HG03139 (cell line): ENCODE measurements at regions not wholly inside any gene's neighbourhood (a gene's known extent, or its start where the extent isn't known, plus 50 kb on each side); places are given as distances from the start of the nearest gene placed in this dataset.
"Not testable (repeated sequence)": the region's sequence is repeated elsewhere in the genome, so short reads cannot be mapped to it uniquely, and the experiment has no call there.

Experiments used
- ATAC-seq: cut with Tn5 transposase; IDR thresholded peaks from one replicate; pipeline ENCODE4 v1.9.1; 2021; ENCODE audit not compliant: unreplicated experiment

DNA sequence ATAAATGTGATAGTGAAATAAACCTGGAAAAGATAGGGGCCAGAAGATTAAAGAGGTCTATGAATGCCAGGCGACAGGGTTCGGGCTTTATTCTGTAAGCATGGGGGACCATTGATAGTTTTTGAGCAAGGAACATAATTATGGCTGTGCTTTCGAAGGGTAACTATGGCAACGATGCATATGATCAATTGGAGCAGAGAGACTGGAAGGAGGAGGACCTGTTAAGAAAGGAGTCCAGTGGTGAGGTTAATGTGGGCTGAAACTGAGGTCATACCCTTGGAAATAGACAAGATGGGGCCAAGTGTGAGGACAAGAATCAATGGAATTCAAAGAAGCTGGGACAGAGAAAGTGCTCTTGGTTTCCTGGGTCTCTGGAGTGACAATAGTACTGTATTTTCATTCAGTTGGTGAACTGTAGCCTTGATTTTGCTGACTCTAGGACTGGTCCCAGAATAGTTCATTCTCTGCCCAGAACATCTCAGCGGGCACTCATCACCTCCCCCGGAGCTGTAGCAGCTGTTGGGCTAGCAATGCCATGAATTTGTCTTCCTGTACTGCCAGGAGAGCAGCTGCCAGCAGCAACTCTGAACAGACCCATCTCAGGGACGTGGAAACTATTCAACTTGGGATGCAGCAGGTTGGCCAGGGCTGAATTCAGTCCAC, 108.4 kb downstream of the SRGAP2 start:
- ATAC-seq, result not testable (repeated sequence)

DNA sequence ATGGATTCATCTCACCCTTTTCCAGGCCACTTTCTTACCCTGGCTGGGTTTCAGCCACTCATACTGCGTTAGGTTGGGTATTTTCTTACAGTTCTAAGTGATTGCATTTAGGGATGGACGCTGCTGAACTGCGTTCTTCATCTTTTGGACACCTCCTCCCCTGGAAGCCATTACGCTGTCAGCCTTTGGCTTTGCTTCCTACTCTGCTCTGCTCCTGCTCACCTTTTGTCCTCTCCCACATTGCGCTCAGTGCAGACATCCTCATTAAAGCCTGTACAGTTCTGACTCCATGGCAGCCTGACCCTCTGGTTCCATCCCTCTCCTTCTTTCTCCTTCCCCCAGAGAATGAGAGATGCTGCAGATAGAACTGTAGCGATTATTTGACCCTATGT, 108.9 kb downstream of the SRGAP2 start:
- ATAC-seq, result not testable (repeated sequence)

DNA sequence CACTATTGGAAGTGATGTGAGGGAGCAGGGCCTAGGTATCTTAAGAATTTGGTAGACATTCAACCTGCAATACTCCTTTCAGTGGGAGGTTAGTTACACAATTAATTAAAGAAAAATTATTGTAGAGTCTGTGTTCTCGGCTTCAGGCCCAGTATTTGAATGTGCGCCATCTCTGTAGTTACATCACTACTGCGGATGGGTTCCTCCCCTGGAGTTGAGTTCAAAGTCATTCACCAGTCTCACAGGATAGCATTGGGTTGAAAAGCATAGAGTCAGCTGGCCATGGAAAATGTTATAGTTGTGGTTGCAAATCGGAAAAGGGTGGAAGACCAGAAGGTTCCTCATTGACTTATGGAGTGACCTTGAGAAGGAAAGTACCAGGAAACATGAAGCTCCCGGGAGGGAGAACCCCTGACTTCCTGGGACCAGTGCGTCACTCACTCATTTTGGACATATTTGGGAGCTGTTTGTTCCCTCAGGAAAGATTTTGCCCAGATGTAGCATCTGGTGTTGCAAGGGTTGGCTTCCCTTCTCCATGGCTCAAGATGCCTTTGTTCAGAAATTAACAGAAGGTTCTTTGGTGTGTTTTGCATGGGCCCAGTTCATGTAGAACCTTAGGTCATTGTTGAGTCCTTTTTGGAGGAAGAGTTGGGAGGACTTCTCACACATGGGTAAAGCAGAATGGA, 111.8 kb downstream of the SRGAP2 start:
- not testable (repeated sequence) for ATAC-seq

DNA sequence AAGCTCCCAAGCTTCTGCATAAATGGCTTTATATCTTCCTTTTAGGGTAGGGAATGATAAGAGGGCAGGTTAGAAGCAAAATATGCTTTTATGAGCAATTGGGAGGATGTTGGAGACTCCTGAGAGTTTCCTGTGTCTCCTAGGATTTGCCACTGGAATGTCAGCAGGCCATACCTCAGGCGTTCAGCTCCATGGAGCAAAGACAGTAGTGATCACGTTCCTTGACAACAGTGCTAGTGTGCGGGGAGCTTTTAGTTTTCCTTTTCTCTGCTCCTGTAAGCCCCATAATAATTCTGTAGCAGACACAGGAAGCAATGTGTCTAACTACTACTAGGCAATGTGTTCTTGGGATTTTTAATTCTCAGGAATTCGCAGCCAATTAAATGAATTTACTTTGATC, 113.6 kb downstream of the SRGAP2 start:
- not testable (repeated sequence) for ATAC-seq

DNA sequence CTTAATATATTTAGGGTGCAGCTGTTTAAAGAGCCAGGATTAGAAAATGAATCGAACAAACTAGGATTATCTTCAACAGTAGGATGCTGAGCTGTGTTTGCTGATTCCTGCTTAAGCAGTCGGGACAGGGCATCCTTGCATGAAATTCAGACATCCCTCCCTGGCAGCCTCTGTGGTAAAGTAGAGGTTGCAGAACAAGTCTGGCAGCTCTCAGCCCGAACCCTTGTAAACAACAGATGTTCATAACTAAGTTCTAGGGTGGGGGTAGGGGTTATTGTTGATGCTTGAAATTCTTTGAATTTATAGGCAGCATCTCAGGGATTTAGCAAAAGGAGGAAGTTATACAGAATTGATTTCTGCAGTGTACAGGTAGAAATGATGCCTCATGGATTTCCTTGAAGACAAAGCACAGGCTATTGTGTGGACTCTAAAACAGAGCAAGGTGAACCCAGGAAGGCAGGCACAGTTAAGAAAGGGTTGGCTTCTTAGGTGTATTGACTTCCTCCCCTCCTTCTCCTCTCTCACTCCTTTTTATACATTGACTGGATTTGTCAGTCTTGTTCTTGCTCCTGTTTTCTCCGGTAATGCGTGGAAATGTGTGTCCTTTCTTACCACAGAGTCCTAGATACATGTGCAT, 114.7 kb downstream of the SRGAP2 start:
- not testable (repeated sequence) for ATAC-seq

DNA sequence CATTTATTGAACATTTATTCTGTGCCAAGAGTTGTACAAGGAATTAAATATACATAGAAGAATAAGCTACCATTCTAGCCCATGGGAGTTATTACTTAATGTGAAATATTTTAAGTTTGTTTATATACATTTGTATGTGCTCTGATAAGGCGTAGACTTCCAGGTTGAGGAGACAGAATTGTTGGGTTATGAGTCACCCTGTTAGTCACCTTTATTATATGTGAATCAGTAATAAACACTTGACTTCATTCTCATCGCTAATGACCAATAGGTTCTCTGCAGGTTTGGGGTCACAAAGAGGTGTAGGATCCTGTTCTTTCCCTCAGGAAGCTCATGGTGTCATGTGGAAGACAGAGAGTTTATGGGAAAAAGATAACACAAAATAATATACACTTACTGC, 116.9 kb downstream of the SRGAP2 start:
- not testable (repeated sequence) for ATAC-seq

DNA sequence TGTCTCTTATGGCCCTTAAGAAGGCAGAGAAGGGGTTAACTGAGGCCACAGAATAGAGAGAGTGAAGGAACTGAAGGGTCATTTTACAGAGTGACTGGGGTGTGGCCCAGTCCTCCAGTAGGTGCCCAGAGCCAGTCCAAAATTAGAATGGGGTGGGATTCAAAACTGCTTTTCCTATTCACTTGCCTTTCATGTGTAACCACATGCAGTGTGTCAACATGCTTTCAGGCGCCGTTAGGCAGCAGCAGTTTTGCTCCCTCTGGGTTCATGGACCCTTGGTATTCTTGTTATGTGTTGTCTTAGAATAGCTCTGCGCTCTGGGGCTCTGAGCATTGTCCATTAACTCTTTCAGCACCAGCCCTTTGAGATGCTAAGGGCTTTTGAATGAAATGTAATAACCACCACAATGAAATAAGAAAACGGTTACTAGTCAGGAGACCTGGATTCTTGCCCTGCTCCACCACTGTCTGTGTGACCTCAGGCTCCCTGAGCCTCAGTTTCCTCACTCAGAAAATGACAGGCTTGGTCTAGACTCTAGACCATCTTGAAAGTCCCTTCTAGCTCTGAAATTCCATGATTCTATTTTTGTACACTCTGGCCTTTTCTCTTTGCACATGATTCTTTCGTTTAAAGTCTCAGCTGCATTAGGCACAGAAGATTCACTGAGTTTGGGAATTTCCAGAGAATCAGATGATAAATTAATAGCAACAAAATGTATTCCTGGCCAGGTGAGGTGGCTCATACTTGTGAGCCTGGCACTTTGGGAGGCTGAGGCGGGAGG, 123.0 kb downstream of the SRGAP2 start:
- not testable (repeated sequence) for ATAC-seq

DNA sequence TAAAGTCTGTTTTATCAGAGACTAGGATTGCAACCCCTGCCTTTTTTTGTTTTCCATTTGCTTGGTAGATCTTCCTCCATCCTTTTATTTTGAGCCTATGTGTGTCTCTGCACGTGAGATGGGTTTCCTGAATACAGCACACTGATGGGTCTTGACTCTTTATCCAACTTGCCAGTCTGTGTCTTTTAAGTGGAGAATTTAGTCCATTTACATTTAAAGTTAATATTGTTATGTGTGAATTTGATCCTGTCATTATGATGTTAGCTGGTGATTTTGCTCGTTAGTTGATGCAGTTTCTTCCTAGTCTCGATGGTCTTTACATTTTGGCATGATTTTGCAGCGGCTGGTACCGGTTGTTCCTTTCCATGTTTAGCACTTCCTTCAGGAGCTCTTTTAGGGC, 128.3 kb downstream of the SRGAP2 start:
- ATAC-seq, result not testable (repeated sequence)

DNA sequence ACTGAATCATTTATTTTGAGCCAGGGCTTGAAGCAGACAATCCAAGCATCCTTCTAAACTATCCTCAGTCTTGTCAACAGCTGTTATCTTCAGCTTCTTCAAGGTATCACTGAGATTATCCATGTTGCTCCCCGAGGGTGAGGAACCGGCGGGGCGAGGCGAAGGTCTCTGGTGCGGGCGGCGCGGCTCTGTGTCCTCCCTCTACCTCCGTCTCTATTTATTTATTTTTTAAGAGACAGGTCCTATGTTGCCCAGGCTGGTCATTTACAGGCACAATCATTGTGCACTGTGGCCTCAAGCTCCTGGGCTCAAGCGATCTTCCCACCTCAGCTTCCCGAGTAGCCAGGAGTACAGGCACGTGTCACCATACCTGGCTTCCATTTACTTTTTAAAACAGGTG, 130.0 kb downstream of the SRGAP2 start:
- not testable (repeated sequence) for ATAC-seq

DNA sequence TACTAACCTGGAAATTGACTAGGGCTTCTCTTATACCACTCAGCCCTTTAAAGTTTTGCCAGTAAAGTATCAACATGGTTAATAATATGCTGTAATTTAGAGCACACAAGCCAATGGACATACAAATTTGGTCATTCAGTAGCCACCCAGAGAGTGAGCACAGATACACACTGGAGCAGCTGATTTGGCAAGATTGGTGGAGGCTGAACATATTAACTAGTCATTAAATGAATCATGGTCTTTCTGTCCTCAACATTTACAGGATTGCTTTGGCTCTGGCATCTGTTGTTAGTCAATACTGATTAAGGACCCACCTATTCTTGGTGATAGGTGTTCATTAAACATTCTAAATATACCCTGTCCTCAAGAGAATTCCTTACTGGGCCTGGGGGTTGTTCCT, 130.6 kb downstream of the SRGAP2 start:
- not testable (repeated sequence) for ATAC-seq

DNA sequence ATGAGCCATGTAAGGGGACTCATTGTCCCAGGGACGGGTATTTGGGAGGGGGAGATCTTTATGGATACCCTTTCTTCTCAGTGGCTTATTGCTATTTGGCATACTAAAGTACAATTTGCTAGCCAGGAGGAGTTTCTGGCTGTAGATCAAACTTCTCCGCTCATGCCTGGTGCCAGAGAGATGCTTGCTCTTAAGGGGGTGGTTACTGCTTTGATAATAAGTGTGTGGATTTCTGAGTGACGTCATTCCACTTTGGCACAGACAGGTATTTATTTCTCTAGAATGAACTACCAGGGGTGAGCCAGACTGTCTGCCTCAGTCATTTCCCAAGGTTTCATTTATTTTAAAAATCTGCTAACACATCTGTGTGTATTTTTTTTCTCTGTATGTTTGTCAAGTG, 131.1 kb downstream of the SRGAP2 start:
- ATAC-seq, result not testable (repeated sequence)

DNA sequence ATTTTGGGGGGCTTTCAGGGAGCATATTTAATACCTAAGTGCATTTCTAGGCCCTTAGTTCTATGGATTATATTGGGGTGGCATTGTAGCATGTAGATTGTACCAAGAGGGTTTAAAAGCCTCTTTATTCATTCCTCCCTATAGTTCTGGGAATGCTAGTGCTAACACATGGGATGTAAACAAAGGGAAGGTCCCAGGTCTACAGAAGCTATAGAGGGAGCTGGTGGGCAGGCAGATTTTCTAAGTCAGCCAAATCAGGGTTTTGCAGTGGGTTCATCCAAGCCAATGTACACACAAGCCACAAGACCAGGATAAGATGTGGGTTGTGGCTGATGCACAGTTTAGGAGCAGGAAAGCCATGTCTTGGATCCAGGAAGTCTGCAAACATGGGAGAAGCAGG, 131.8 kb downstream of the SRGAP2 start:
- not testable (repeated sequence) for ATAC-seq

DNA sequence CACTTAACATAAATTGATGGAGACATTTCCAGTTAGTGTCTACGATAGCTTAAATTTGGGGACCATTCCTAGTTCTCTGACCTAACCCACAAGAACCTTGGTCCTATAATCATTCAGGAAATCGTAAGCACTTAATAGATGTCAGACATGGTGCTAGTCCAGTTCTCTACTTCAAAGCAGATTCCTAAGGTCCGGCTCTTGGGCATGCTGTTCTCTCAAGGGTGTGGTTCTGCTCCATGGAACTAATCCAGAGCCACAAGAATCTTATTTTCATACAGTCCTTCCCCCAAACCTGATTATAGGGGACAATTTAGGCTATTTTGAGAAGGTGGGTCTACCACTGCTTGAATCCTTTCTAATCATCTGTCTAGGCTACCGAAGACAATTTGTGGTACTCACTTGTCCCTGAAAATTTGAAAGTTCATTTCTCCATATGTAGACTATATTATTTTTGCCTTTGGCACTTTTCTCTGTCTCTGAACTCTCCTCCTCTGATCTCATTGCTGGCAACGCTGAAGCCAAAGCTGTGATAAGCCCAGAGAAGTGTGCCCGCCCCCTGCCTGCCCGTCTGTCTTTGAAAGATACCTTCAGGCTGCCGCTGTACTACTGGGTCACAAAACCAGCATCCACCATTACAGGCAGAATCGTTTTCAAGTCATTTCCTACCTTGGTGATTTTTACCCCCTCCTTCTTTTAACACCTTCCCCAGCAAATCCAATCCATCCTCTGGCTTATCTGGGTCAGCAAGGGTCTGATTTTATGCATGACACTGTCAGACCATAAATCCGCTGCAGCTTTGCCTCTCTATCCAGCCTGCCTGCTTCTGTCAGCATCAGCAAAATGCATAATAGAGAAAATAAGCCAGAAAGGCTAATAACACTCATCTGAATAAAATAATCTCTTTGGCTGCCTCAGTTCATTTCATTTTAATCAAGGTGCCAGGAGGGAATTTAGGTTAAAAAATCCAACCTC, 132.8 kb downstream of the SRGAP2 start:
- ATAC-seq, result not testable (repeated sequence)

DNA sequence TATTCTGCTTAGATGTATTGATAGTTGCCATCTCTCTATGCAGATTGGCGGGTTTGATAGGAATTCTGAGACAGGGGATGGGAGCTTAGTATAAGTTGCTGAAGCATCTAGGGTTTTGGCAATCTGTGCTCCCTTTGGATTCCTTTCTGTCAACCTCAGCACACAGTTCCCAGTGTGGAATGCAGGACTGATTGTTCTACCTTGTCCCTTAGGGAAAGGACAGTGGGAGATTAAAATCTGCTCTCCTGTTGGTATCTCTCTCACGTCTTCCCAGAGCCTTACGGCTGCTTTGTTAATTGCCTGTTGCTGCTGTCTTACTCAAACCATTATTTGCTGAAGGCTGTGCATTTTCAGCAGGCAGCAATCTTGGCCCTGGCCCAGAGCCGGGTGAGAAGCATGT, 133.3 kb upstream of the IKBKE start:
- ATAC-seq, result not testable (repeated sequence)

DNA sequence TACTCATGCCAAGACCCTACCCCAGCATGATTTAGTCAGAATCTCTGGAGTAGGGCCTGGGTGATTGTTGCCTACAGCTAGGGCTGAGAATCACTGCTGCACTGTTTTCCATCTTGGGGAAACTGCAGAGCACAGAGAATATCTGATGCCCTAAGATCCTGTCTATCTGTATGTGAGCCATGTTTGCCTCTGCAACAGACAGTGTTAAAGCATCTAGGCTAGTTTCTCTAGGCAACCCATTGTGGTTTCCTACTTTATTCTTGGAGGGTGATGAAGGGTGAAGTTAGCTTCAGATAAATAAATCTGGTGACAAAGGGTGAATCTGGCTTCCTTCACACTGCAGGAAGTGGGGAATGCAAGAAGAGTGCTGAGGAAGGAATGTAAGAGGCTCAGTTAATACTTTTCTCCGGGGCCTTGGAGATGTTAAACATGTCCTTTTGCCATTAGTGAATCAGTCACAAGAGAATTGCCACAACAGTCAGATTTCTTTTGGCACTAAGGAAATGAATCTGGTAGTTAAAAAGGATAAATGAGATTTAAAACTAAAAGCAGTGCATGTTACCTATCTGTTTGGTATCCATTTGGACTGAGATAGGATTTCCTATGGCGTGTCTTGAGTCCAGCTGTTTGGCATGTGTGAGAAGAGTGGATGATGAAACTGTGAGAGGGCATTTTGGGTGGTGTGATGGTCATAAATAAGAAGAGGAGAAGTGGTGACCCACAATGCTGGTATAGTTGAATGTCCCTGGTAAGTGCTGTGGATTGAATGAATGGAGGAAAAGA, 119.6 kb upstream of the IKBKE start:
- not testable (repeated sequence) for ATAC-seq

DNA sequence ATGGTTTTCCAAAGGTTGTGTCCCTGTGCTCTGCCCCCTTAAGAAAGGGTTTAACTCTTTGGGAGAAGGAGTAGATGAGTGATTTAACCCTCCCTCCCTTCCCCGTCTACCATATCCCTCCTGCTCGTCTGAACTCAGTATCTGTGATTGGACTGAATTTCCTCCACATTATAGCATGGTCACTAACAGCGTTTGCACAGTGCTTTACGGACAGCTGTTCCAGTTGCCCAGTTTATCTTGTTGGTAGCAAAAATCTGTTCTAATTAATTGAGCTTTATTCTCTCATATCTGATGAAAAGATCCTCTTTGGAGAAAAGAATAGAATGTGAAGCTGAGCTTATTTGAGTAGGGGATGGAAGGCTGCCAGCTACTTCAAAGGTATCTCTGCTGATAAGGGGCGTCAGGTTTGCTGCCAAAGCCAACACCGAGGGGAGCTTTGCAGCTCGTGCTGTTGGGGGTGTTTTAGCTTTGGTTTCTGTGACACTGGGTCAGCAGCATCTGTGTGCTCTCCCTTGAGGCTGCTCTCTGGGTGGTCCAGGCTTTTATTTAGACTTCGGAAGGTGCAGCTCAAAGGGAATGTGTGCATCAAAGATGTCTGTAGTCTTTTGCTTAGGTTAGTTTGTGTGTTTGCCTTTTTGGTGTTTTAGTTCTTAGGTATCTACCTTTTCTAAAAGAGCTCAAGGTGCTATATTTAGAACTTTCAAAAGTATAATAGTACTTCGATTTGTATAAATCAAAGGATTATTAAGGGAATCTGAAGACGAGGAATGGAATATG, 118.8 kb upstream of the IKBKE start:
- not testable (repeated sequence) for ATAC-seq

DNA sequence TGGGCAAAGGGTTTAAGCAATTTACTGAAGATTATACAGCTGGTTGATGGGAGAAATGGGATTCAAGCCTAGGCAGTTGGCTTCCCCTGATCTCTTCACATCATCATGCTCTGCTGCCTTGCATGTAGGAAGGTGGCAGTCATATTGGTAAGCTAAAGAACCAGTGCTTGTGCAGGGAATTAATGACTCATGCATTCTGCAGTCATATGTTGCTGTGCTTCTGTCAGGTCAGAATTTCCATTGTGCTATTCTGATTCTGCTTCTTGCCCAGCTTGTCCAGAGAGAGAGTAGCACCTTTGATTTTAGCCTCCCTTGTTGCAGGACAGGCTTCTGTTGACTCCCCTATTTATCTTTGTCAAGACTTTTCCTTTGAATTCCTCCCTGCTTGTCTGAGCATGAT, 114.0 kb upstream of the IKBKE start:
- not testable (repeated sequence) for ATAC-seq

DNA sequence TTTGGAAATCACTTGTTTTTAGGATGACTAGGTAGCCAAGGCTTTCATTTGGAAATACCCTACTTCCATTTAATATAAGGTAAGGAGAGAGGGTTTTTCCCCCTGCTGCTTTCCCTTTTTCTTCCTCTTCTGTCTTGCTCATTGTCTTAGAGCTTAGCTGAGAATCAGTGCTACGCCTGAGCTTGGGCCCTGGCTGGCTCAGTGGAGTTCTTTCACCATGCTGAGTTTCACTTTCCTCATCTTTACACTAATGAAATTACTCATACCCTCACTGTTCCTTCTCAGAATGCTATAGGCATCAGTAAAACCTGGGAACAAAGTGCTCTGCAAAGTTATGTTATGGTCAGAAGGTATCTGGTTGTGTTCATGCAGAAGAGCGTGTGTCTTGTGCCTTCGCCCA, 112.3 kb upstream of the IKBKE start:
- ATAC-seq, result not testable (repeated sequence)

DNA sequence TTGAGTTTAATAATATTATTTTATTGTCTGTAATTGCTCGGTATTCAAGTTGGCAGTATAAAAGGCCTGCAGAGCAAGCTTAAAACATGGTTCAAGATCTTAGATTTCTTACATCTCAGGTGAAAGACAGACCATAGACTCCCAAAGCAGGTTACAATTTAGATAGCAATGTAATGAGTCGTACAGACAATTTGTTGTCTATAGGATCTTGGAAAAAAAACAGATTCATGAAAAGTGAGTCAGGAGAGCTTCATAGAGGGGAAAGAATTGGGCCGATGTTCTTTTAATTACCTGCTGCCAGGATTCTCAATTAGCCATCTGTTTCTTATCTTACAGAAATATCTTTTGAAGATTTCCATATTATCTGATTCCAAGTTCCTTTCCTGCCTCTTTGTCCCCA, 111.5 kb upstream of the IKBKE start:
- not testable (repeated sequence) for ATAC-seq
